GM21515 (cell line): ENCODE measurements at regions not wholly inside any gene's neighbourhood (a gene's known extent, or its start where the extent isn't known, plus 50 kb on each side); places are given as distances from the start of the nearest gene placed in this dataset.

Experiments
- ATAC-seq: cut with Tn5 transposase; IDR thresholded peaks from one replicate; pipeline ENCODE4 v1.9.1; 2021; ENCODE audit not compliant: unreplicated experiment

GRCh38 chr14:32019276-32019675, 57.8 kb upstream of the ARHGAP5 start:
- ATAC-seq = no peak

GRCh38 chr14:32020882-32021281, 56.2 kb upstream of the ARHGAP5 start:
- no peak for ATAC-seq

- ATAC-seq = no peak
Measured at GRCh38 chr14:32021341-32021740, 55.8 kb upstream of the ARHGAP5 start.

GRCh38 chr14:32022525-32022924, 54.6 kb upstream of the ARHGAP5 start:
- no peak for ATAC-seq

- no peak for ATAC-seq
Measured at GRCh38 chr14:32022938-32023466, 54.1 kb upstream of the ARHGAP5 start.

GRCh38 chr14:32023540-32023939, 53.6 kb upstream of the ARHGAP5 start:
- no peak for ATAC-seq

- no peak for ATAC-seq
Measured at GRCh38 chr14:32027255-32027939, 49.7 kb upstream of the ARHGAP5 start.
